Lower lobe of right lung (tissue), 2 donors: ENCODE measurements at regions not wholly inside any gene's neighbourhood (a gene's known extent, or its start where the extent isn't known, plus 50 kb on each side); places are given as distances from the start of the nearest gene placed in this dataset.

ENCODE experiments used
- ATAC-seq, 2 donors: fragments of 200-7000 bp; cut with Tn5 transposase; one replicate each; pipeline ENCODE4 v1.9.1; 2020 to 2022; ENCODE audit warnings: mild to moderate bottlenecking in 2 of 2, moderate library complexity in 2 of 2
- DNase-seq: peaks from one replicate; pipeline ENCODE4 v3.0.0-alpha.2; 2020
- H3K27ac ChIP-seq: fragments of 200-600 bp; one replicate; pipeline ENCODE4 v1.8.0; 2022
- H3K27me3 ChIP-seq: fragments of 200-600 bp; one replicate; pipeline ENCODE4 v1.8.0; 2022; ENCODE audit warnings: low read depth
- H3K36me3 ChIP-seq: fragments of 200-600 bp; one replicate; pipeline ENCODE4 v1.8.0; 2022; ENCODE audit warnings: mild to moderate bottlenecking
- H3K4me1 ChIP-seq: fragments of 200-600 bp; one replicate; pipeline ENCODE4 v1.8.0; 2022
- H3K4me3 ChIP-seq: fragments of 200-600 bp; one replicate; pipeline ENCODE4 v1.8.0; 2022; ENCODE audit warnings: mild to moderate bottlenecking
- H3K9me3 ChIP-seq: fragments of 200-600 bp; one replicate; pipeline ENCODE4 v1.8.0; 2022
- CTCF ChIP-seq: fragments of 200-600 bp; IDR thresholded peaks from one replicate; pipeline ENCODE4 v1.8.0; 2022; ENCODE audit warnings: antibody characterized with exemption, mild to moderate bottlenecking
- intact Hi-C: fragments of 100-400 bp; cut with DNase I; formaldehyde crosslinking; loops from one replicate; pipeline ENCODE4 v1.11.0; 2022
- donor health status: DM: no; HTN: yes; CAD: no; lungs with severe emphysema.

- Histone ChIP-seq H3K27ac (no peak overlapping the region), H3K4me1 (no peaks in the 10 kb centered on the region), H3K36me3 (no peaks in the 10 kb centered on the region), H3K4me3 (no peak overlapping the region), H3K9me3 (no peaks in the 10 kb centered on the region), H3K27me3 (no peaks in the 10 kb centered on the region)
- DNase-seq (no peak), ATAC-seq (no peak)
- no peak for TF ChIP-seq CTCF
- intact Hi-C loops = no loop called here
Measured at GRCh38 chr11:41861838-41862237, 402.4 kb upstream of the LRRC4C start.

- no peak overlapping the region for H3K4me3 ChIP-seq
- DNase-seq = no peak
- ATAC-seq = no peak
- no peaks in the 10 kb centered on the region for H3K27me3 ChIP-seq
- no peak overlapping the region for H3K27ac ChIP-seq
- intact Hi-C loops = no loop called here
- TF ChIP-seq CTCF = no peak
- H3K36me3 ChIP-seq = no peaks in the 10 kb centered on the region
- no peaks in the 10 kb centered on the region for H3K9me3 ChIP-seq
- no peaks in the 10 kb centered on the region for H3K4me1 ChIP-seq
Measured at GRCh38 chr11:41866525-41866924, 407.1 kb upstream of the LRRC4C start.

GRCh38 chr11:41868606-41869005 is 409.2 kb upstream of the LRRC4C start:
- Histone ChIP-seq H3K27ac (no peak overlapping the region), H3K4me3 (no peak overlapping the region), H3K4me1 (no peaks in the 10 kb centered on the region), H3K36me3 (no peaks in the 10 kb centered on the region), H3K27me3 (no peaks in the 10 kb centered on the region), H3K9me3 (no peaks in the 10 kb centered on the region)
- ATAC-seq = no peak
- no peak for DNase-seq
- no peak for TF ChIP-seq CTCF
- intact Hi-C loops = no loop called here

GRCh38 chr11:41872426-41872825 is 413.0 kb upstream of the LRRC4C start:
- DNase-seq (no peak), ATAC-seq (no peak)
- Histone ChIP-seq H3K27me3 (no peaks in the 10 kb centered on the region), H3K4me1 (no peaks in the 10 kb centered on the region), H3K36me3 (no peaks in the 10 kb centered on the region), H3K27ac (no peak overlapping the region), H3K9me3 (no peaks in the 10 kb centered on the region), H3K4me3 (no peak overlapping the region)
- intact Hi-C loops = no loop called here
- TF ChIP-seq CTCF = no peak

- H3K27me3 ChIP-seq = no peaks in the 10 kb centered on the region
- DNase-seq = no peak
- no peak for TF ChIP-seq CTCF
- no peak for ATAC-seq
- intact Hi-C loops = no loop called here
- H3K36me3 ChIP-seq = no peaks in the 10 kb centered on the region
- H3K4me3 ChIP-seq = no peak overlapping the region
- H3K27ac ChIP-seq = no peak overlapping the region
- H3K9me3 ChIP-seq = no peaks in the 10 kb centered on the region
- H3K4me1 ChIP-seq = no peaks in the 10 kb centered on the region
Measured at GRCh38 chr11:41872870-41873269, 413.4 kb upstream of the LRRC4C start.

- ATAC-seq = no peak
- no peaks in the 10 kb centered on the region for H3K36me3 ChIP-seq
- no peak for TF ChIP-seq CTCF
Measured at GRCh38 chr11:41878095-41878494, 418.6 kb upstream of the LRRC4C start.

More at GRCh38 chr11:41878095-41878494, 418.6 kb upstream of the LRRC4C start:
- H3K27ac ChIP-seq = no peak overlapping the region
- H3K4me1 ChIP-seq = no peaks in the 10 kb centered on the region
- DNase-seq = no peak
- intact Hi-C loops = no loop called here
- no peaks in the 10 kb centered on the region for H3K27me3 ChIP-seq
- no peaks in the 10 kb centered on the region for H3K9me3 ChIP-seq
- H3K4me3 ChIP-seq = no peak overlapping the region
